Glomerular endothelial cell (primary cell): ENCODE measurements at regions not wholly inside any gene's neighbourhood (a gene's known extent, or its start where the extent isn't known, plus 50 kb on each side); places are given as distances from the start of the nearest gene placed in this dataset.
"Not testable (repeated sequence)": the region's sequence is repeated elsewhere in the genome, so short reads cannot be mapped to it uniquely, and the experiment has no call there.

Experiments used
- DNase-seq: peaks from one replicate; pipeline ENCODE4 v3.0.0-alpha.2; 2011; ENCODE audit warnings: low read depth, low spot score; ENCODE audit errors: extremely low read depth

DNA sequence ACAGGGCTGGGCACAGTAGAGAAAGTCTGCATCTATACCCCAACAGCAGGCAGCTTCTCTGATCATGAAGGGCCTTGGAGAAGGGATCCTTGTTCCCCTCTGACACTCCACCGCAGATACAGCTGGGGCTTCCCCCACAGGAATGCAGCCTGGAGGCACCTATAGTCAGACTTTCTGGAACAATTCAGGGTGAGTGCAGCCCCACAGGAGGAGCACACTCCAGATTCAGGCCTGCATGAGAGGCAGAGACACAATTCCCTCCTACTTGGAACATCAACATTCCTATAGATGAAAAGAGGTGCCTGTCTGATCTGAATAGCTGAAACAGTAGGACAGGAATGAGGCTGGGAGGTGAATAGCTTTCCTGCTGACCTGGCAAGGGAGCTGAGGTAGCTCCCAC is 1298.0 kb upstream of the CNTN5 start:
- DNase-seq, result no peak

- no peak for DNase-seq
These were observed 1291.0 kb upstream of the CNTN5 start for GRCh38 chr11:97729546-97730272.

DNA sequence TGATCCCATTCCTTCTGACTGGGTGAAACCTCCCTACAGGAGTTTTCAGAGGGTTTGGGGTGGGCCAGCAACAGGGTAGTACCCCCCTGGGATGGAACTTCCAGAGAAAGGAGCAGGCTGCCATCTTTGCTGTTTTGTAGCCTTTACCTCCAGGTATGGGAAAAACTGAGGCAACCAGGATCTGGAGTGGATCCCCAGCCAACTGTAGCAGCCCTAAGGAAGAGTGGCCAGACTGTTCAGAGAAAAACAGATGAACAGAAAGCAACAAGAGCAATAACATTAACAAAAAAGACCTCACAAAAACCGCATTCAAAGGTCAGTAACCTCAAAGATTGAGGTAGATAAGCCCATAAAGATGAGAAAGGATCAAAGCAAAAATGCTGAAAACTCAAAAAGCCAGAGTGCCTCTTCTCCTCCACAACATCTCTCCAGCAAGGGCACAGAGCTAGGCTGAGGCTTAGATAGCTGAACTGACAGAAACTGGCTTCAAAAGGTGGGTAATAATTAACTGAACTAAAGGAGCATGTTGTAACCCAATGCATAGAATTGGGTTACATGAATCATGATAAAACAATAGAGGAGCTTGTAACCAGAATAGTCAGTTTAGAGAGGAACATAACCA is 1288.6 kb upstream of the CNTN5 start:
- no peak for DNase-seq

GRCh38 chr11:97738751-97739150 is 1282.0 kb upstream of the CNTN5 start:
- no peak for DNase-seq

GRCh38 chr11:97739932-97740800 is 1280.6 kb upstream of the CNTN5 start:
- peak; percentile 71 for DNase-seq

DNA sequence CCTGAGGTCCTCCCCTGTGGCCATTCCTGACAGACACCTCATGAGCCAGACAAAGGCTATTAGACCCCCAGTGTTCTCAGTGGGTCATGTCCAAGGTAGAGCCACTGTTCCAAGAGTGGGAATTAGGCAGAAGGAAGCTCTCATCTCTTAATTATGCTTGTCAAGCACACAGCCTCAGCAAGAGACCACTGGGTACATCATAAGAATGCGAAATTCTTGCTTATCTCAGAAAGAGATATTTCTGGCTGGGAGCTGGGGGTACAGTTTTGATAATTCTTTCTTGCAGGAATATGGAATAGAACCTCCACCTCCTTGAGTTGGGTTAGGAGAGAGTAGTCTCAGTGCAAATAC is 1280.0 kb upstream of the CNTN5 start:
- DNase-seq, result no peak

DNA sequence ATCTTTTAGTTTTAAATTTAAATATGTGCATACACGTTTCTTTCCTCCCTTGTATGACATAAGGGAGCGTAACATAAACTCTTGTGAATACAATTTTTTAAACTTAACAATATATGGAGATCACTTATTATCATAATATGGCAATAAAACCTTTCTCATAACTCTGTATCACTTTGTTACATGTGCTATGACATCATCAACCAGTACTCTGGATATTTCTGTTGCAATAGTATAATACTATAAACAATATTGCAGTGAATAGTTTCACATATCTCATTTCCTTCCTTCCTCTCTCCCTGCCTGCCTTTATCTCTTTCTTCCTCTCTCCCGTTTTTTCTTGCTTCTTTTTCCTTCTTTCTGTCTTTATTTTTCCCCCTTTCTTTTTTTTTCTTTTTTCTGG is 1278.0 kb upstream of the CNTN5 start:
- DNase-seq, result no peak

DNA sequence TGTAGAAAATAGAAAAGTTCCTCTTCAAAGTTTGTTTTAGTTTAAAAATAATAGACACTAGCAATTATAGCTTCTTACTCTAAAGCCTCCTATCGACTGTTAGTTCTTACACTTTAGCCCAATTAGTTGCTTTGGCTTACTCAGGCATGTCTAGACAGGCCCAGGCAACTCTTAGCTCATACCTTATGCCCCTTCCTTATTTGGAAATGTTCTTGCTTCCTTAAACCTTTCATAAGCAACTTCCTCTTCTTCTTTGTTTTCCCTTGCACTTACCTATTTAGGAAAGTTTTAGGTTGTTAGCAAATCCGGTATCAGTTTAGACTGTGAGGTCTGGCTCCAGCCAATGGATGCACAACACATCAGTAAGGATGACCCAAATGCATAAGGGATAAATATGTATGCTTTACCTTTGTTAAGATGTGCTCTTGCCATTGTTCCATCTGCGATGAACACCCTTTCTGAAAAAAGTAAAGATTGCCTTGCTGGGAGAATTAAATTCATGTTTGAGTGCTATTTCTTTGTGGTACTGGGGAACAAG is 1277.5 kb upstream of the CNTN5 start:
- DNase-seq, result no peak

GRCh38 chr11:97745515-97746050 is 1275.2 kb upstream of the CNTN5 start:
- no peak for DNase-seq

GRCh38 chr11:97746818-97747217 is 1273.9 kb upstream of the CNTN5 start:
- no peak for DNase-seq

DNA sequence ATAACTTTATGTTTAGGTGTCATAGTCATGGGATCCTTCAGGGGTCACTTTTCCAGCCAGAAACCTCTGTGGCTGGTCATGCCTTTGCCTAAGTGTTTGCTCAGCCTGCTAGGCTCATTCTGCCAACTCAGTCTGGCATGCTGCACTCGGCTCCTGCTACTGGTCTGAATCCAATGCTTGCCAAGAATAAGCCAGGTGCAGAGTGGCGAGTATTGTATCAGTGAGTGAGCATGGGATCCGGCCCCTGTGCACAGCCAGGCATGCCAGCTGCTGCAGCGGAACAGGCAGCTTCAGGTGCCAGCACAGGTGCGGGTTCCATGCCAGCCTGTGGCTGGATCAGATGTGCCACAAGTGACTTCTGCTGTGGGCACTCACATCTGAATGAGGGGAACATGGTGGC is 1269.3 kb upstream of the CNTN5 start:
- no peak for DNase-seq

DNA sequence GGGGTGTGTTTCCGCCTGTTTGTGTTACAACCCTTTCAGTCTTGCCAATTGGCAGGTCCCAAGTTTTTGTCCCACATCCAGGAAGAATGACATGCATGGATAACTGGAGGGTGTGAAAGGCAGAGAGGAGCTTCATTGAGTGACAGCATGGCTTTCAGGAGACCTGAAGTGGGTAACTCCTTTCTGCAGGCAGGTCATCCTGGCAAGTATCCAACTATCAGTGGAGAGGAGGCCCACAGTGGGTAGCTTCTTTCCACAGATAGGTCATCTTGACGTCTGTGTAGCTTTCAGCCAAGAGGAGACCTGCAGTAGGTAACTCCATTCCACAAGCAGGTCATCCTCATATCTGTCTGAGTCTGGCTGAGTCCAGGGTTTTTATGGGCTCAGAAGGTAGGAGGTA is 1268.8 kb upstream of the CNTN5 start:
- no peak for DNase-seq

DNA sequence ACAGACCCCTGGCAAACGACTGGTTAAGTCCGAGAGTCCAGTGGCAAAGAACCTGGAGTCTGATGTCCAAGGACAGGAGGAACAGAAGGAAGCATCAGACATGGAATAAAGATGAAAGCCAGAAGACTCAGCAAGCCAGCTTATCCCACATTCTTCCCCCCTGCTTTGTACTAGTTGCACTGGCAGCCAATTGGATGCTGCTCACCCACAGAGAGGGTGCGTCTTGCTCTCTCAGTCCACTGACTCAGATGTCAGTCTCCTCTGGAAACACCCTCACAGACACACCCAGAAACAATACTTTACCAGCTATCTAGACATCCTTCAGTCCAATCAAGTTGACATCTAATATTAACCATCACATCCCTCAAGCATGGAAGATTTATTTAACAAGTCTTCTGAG is 1265.8 kb upstream of the CNTN5 start:
- no peak for DNase-seq

GRCh38 chr11:97756571-97757335 is 1264.0 kb upstream of the CNTN5 start:
- DNase-seq, result no peak

GRCh38 chr11:97761175-97761574 is 1259.6 kb upstream of the CNTN5 start:
- no peak for DNase-seq

DNA sequence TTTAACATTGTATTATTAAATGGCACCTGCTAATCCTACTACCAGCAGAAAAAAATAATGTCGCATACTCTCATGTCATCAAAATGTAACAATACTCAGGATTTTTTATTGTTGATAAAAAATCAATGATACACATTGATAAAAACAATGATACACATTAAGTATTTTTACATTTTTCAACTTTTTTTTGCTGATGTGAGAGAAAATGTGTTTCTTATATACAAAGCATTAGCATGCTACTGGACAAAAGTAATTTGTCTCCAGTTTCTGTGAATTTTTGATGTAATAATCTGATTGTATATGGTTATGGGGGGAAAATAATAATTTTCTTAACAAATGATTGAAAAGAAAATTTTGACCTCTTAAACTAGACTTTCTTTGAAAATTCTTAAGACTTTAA is 1256.6 kb upstream of the CNTN5 start:
- no peak for DNase-seq

DNA sequence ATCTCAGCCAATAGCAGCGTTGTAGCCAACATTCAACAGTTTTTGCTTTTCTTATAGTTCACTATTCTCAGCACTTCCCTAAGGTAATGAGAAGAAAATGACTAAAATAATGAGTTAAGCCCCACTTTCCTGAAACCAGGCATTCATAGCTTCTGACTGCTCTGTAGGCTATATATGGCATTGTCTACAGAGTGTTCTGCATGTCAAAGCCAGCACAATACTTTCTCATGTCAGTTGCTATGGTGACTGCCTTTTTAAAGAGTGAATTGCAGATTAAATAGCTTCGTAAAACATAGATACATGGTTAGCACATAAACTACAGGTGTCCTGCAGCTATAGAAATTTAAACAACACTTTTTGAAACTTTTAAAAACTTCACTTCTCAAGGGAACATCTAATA is 1256.1 kb upstream of the CNTN5 start:
- no peak for DNase-seq

GRCh38 chr11:97770570-97770969 is 1250.2 kb upstream of the CNTN5 start:
- no peak for DNase-seq

GRCh38 chr11:97772705-97773104 is 1248.0 kb upstream of the CNTN5 start:
- no peak for DNase-seq

DNA sequence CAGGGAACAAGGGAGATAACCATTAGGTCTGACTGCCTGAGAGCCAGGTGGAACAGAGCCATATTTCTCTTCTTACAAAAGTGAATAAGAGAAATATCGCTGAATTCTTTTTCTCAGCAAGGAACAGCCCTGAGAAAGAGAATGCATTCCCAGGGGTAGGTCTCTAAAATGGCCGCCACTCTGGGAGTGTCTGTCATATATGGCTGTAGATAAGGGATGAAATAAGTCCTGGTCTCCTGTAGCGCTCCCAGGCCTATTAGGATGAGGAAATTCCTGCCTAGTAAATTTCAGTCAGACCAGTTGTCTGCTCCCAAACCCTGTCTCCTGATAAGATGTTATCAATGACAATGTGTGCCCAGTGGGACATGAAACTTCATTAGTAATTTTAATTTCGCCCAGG is 1236.4 kb upstream of the CNTN5 start:
- DNase-seq, result not testable (repeated sequence)

DNA sequence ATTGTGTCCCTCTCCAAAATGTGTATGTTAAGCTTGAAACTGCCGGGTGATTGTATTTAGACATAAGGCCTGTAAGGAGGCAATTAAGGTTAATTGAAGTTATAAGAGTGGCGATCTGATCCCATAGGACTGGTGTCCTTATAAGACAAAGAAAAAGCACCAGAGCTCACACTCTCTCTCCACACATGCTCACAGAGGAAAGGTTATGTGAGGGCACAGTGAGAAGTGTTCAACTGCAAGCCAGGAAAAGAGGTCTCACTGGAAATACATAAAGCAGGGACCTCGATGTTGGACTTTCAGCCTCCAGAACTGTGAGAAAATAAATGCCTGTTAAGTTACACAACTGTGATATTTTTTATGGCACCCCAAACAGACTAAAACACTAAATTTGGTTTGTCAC is 1233.8 kb upstream of the CNTN5 start:
- no peak for DNase-seq
